GM19372 (cell line): ENCODE measurements at regions not wholly inside any gene's neighbourhood (a gene's known extent, or its start where the extent isn't known, plus 50 kb on each side); places are given as distances from the start of the nearest gene placed in this dataset.
"Not testable (repeated sequence)": the region's sequence is repeated elsewhere in the genome, so short reads cannot be mapped to it uniquely, and the experiment has no call there.

Source experiments
- ATAC-seq: cut with Tn5 transposase; IDR thresholded peaks from one replicate; pipeline ENCODE4 v1.9.1; 2021; ENCODE audit warnings: mild to moderate bottlenecking, low read depth, moderate library complexity; ENCODE audit not compliant: unreplicated experiment

GRCh38 chr9:80701061-80701460 lies 988.3 kb downstream of the TLE1 start:
- no peak for ATAC-seq

- ATAC-seq, result no peak
These were observed 989.8 kb downstream of the TLE1 start for GRCh38 chr9:80699511-80699998.

- ATAC-seq, result no peak
These were observed 990.5 kb downstream of the TLE1 start for GRCh38 chr9:80698725-80699410.

- no peak for ATAC-seq
These were observed 996.6 kb downstream of the TLE1 start for GRCh38 chr9:80692751-80693150.

- no peak for ATAC-seq
These were observed 998.1 kb downstream of the TLE1 start for GRCh38 chr9:80691229-80691628.

GRCh38 chr9:80690349-80690939 lies 998.9 kb downstream of the TLE1 start:
- no peak for ATAC-seq

GRCh38 chr9:80679916-80680315 lies 1009.4 kb downstream of the TLE1 start:
- no peak for ATAC-seq

- no peak for ATAC-seq
These were observed 1010.4 kb downstream of the TLE1 start for GRCh38 chr9:80678906-80679305.

- ATAC-seq, result no peak
These were observed 1015.9 kb downstream of the TLE1 start for GRCh38 chr9:80673496-80673895.

GRCh38 chr9:80665479-80665878 lies 1023.9 kb downstream of the TLE1 start:
- no peak for ATAC-seq

- no peak for ATAC-seq
These were observed 1024.8 kb downstream of the TLE1 start for GRCh38 chr9:80664327-80665210.

GRCh38 chr9:80659751-80660150 lies 1029.6 kb downstream of the TLE1 start:
- not testable (repeated sequence) for ATAC-seq

GRCh38 chr9:80651044-80651443 lies 1038.3 kb downstream of the TLE1 start:
- no peak for ATAC-seq

GRCh38 chr9:80649496-80649895 lies 1039.9 kb downstream of the TLE1 start:
- no peak for ATAC-seq

- ATAC-seq, result no peak
These were observed 1040.3 kb downstream of the TLE1 start for GRCh38 chr9:80649001-80649420.

GRCh38 chr9:80648336-80648735 lies 1041.0 kb downstream of the TLE1 start:
- ATAC-seq, result no peak

GRCh38 chr9:80646211-80646610 lies 1043.1 kb downstream of the TLE1 start:
- no peak for ATAC-seq

- no peak for ATAC-seq
These were observed 1045.3 kb downstream of the TLE1 start for GRCh38 chr9:80644044-80644443.

- ATAC-seq, result no peak
These were observed 1054.3 kb downstream of the TLE1 start for GRCh38 chr9:80635065-80635464.

GRCh38 chr9:80632041-80632440 lies 1057.3 kb downstream of the TLE1 start:
- ATAC-seq, result no peak

GRCh38 chr9:80622508-80622907 lies 1050.7 kb downstream of the TLE4 start:
- no peak for ATAC-seq
